ENCODE measurements at regions not wholly inside any gene's neighbourhood (a gene's known extent, or its start where the extent isn't known, plus 50 kb on each side); places are given as distances from the start of the nearest gene placed in this dataset.

DNA sequence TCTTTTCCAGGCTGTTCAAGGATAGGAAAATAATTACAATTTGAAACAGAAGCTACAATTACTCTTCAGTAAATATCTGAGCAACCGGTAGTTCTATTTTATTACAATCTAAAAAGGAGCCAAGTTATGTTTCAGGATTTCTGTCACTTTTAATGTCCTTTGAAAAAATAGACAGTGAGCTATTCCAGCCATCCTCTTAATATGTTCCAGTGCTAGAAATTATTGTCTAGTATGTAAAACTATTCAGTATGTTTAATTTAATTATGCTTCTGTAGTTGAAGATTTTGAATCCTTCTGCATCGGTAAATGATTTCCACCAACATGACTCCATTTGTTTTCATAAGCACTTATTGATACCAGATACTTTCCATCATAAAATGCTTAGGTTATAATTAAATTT is 129.6 kb upstream of the SEMA3D start:
- TF ChIP-seq ZNF274 (IDR thresholded peaks at IDR 0.05; ENCODE audit: low read depth, low read length), result no peak
- no peak for TF ChIP-seq SUZ12 (IDR thresholded peaks at IDR 0.05; ENCODE audit: extremely low read depth, insufficient read depth, insufficient read length)
- TF ChIP-seq YY1 (IDR thresholded peaks at IDR 0.05; ENCODE audit: insufficient read depth, insufficient read length), result no peak
